Stimulated activated naive CD8-positive, alpha-beta T cell treated with anti-CD3 and anti-CD28 coated beads, Interleukin-15, amount 100 ng/mL, for 72 hours (primary cell): ENCODE measurements at regions not wholly inside any gene's neighbourhood (a gene's known extent, or its start where the extent isn't known, plus 50 kb on each side); places are given as distances from the start of the nearest gene placed in this dataset.

Source experiments
- ATAC-seq: fragments of 150-1000 bp; cut with Tn5 transposase; 2 replicates; pipeline ENCODE4 v1.10.0; 2021; ENCODE audit warnings: mild to moderate bottlenecking, moderate library complexity
- DNase-seq, 2 donors: peaks; one replicate each; pipeline ENCODE4 v3.0.0; 2021 to 2022
- H3K27ac Mint-ChIP-seq, 2 donors: one replicate each; pipeline ENCODE4 v1.8.0; 2022; ENCODE audit warnings: mild to moderate bottlenecking in 2 of 2, mixed read lengths in 2 of 2, moderate library complexity in 2 of 2
- H3K27me3 Mint-ChIP-seq: one replicate; pipeline ENCODE4 v1.8.0; 2022; ENCODE audit warnings: mixed read lengths
- H3K4me1 Mint-ChIP-seq: one replicate; pipeline ENCODE4 v1.8.0; 2022; ENCODE audit warnings: mild to moderate bottlenecking, mixed read lengths
- H3K4me3 Mint-ChIP-seq, 2 donors: one replicate each; pipeline ENCODE4 v1.8.0; 2022; ENCODE audit warnings: mild to moderate bottlenecking in 2 of 2, mixed read lengths in 2 of 2, moderate library complexity in 1 of 2
- H3K9me3 Mint-ChIP-seq, 2 donors: one replicate each; pipeline ENCODE4 v1.8.0; 2022; ENCODE audit warnings: mixed read lengths in 2 of 2

GRCh38 chr4:125518281-125518680 lies 203.5 kb downstream of the FAT4 start:
- ATAC-seq (no peak), DNase-seq (no peak)
- Mint-ChIP-seq H3K9me3 (peaks cover 8 to 20% of the 10 kb centered on the region in 2 donors), H3K27ac (no peak overlapping the region), H3K4me3 (no peak overlapping the region), H3K4me1 (no peaks in the 10 kb centered on the region), H3K27me3 (no peaks in the 10 kb centered on the region)

GRCh38 chr4:125519371-125520146 lies 204.8 kb downstream of the FAT4 start:
- DNase-seq (no peak), ATAC-seq (no peak)
- Mint-ChIP-seq H3K27ac (no peak overlapping the region), H3K27me3 (no peaks in the 10 kb centered on the region), H3K9me3 (peaks cover 8 to 18% of the 10 kb centered on the region in 2 donors), H3K4me3 (no peak overlapping the region), H3K4me1 (no peaks in the 10 kb centered on the region)

DNA sequence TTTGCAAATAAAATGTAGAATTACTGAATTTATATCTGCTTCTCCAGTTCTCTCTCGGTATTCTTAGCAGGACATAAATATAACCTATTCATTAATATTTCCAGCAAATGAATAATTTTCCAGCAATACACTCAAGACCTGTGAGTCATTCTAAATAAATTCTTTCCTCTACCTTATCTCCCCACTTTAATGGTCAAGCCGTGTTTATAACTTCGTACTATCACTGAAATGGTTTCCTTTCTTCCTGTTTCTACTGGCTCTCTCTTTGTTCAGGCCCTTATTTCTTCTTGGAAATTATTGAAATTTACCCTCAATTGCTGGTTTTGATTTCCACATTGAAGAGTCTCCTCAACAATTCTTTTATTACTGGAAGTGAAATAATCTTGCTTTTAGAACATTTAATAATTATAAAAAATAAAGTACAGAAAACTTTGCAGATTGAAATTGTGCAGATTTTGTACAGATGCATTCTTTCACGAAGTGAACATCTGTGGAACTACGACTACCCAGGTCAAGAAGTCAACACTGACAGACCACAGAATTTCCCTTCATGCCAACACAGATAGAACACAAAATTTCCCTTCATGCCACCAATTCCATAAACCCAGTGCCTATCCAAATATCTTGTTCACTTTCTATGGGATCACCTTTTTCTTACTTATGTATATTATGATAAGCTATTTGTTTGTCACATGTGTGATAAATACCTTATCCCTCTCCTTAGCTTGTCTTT lies 205.7 kb downstream of the FAT4 start:
- H3K9me3 Mint-ChIP-seq: peaks cover 8 to 19% of the 10 kb centered on the region in 2 donors
- H3K27ac Mint-ChIP-seq: no peak overlapping the region
- DNase-seq (no peak), ATAC-seq (no peak)
- H3K27me3 Mint-ChIP-seq: no peaks in the 10 kb centered on the region
- H3K4me3 Mint-ChIP-seq: no peak overlapping the region
- H3K4me1 Mint-ChIP-seq: no peaks in the 10 kb centered on the region

- Mint-ChIP-seq H3K27ac (no peak overlapping the region), H3K4me1 (no peaks in the 10 kb centered on the region), H3K9me3 (peaks cover 0 to 12% of the 10 kb centered on the region in 2 donors), H3K27me3 (no peaks in the 10 kb centered on the region), H3K4me3 (no peak overlapping the region)
- DNase-seq (no peak), ATAC-seq (no peak)
These were observed 207.8 kb downstream of the FAT4 start for GRCh38 chr4:125522588-125522987.

DNA sequence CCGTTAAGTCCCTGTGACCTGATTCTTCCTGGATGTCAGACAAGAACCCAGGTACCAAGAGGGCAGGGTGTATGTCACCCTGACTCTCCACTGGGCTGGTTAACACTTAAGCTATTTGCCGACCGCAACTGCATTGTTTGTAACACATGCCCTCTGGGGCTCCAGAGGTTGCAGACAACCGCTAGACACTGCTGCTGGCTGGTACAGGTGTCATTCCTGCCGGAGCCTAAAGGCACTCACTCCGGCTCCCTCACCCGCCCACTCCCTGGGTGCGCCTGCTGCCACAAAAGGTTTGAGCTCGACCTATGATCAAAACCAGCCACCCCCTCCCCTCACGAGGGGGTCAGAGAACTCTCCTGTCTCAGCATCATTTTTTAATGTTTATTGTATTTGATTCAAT lies 208.2 kb downstream of the FAT4 start:
- DNase-seq (no peak), ATAC-seq (no peak)
- H3K27me3 Mint-ChIP-seq: no peaks in the 10 kb centered on the region
- H3K9me3 Mint-ChIP-seq: peaks cover 0 to 12% of the 10 kb centered on the region in 2 donors
- H3K4me1 Mint-ChIP-seq: no peaks in the 10 kb centered on the region
- no peak overlapping the region for H3K27ac Mint-ChIP-seq
- no peak overlapping the region for H3K4me3 Mint-ChIP-seq

DNA sequence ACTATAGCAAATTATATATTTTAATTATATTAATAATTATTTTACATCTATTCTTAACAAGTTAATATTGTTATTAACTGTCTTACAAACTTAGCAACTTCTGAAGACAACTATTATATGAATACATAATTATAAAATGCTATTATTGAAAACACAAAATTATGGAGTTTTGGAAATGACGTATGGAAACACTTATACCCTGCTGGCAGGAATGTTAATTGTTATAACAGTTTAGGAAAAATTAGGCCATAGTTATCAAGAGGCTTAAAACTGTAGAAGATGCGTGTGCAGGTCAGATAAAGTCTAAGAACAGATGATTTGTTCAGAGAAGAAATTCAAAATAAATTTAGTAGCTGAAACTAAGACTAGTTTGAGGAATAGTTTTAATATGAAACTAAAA lies 211.7 kb downstream of the FAT4 start:
- Mint-ChIP-seq H3K27ac (no peak overlapping the region), H3K27me3 (no peaks in the 10 kb centered on the region), H3K4me3 (no peak overlapping the region), H3K4me1 (no peaks in the 10 kb centered on the region), H3K9me3 (peaks cover 0 to 7% of the 10 kb centered on the region in 2 donors)
- DNase-seq: no peak
- ATAC-seq: no peak

DNA sequence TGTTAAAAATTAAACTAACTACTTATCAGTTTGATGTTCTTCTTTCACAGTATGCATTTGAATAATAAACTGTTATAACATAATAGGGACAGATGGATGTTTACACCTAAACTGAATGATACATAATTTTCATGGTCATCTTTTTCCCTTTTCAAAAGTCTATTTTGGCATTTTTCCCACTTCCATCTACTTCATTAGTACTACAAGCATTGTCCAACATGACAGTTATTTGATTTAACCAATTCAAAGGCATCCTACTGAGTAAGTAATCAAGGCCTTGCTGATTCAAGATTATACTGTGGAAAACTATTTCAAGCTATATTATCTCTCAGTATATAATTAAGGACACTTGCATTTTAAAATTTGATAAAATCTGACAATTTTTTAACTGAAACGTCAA lies 212.9 kb downstream of the FAT4 start:
- ATAC-seq: no peak
- H3K27ac Mint-ChIP-seq: no peak overlapping the region
- no peak overlapping the region for H3K4me3 Mint-ChIP-seq
- no peak for DNase-seq
- H3K4me1 Mint-ChIP-seq: no peaks in the 10 kb centered on the region
- no peaks in the 10 kb centered on the region for H3K27me3 Mint-ChIP-seq
- H3K9me3 Mint-ChIP-seq: peaks cover 0 to 7% of the 10 kb centered on the region in 2 donors

GRCh38 chr4:125529071-125529470 lies 214.3 kb downstream of the FAT4 start:
- ATAC-seq: no peak
- Mint-ChIP-seq H3K9me3 (peaks cover 0 to 7% of the 10 kb centered on the region in 2 donors), H3K27ac (no peak overlapping the region), H3K27me3 (no peaks in the 10 kb centered on the region), H3K4me3 (no peak overlapping the region), H3K4me1 (no peaks in the 10 kb centered on the region)
- no peak for DNase-seq

DNA sequence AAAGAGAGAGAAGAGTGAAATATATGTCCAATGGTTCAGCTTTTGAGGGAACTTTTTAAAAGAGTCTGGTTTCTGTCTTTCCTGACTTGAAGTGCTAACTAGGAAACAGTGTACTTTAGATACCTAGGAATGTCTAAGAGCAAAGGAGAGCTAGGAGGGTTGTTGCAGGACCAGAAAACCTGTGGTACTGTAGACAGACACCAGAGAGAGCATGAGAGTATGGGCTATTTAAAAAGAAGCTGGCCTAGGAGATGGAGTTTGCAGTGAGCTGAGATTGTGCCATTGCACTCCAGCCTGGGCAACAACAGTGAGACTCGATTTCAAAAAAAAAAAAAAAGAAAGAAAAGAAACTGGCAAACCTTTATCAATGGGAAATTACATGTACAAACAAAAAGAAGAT lies 223.9 kb downstream of the FAT4 start:
- Mint-ChIP-seq H3K4me3 (no peak overlapping the region), H3K27ac (no peak overlapping the region), H3K27me3 (no peaks in the 10 kb centered on the region), H3K4me1 (no peaks in the 10 kb centered on the region), H3K9me3 (peaks cover 16 to 19% of the 10 kb centered on the region in 2 donors)
- ATAC-seq (no peak), DNase-seq (no peak)

DNA sequence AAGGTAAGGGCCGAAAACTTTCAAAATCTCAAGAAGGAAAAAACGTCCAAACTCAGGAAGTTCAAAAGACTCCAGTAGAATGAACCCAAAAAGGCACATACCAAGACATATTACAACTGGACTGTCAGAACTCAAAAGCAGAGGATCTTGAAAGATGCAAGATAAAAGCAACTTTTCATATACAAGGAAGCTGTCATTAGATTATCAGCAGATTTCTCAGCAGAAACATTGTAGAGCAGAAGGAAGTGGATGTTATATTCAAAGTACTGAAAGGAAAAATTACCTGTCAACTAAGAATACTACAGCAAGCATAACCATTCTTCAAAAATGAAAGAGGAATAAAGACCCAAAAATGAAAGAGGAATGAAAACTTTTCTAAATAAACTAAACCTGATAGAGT lies 224.9 kb downstream of the FAT4 start:
- no peaks in the 10 kb centered on the region for H3K27me3 Mint-ChIP-seq
- H3K4me3 Mint-ChIP-seq: no peak overlapping the region
- no peak for ATAC-seq
- peaks cover 14 to 17% of the 10 kb centered on the region in 2 donors for H3K9me3 Mint-ChIP-seq
- no peaks in the 10 kb centered on the region for H3K4me1 Mint-ChIP-seq
- no peak for DNase-seq
- H3K27ac Mint-ChIP-seq: no peak overlapping the region

DNA sequence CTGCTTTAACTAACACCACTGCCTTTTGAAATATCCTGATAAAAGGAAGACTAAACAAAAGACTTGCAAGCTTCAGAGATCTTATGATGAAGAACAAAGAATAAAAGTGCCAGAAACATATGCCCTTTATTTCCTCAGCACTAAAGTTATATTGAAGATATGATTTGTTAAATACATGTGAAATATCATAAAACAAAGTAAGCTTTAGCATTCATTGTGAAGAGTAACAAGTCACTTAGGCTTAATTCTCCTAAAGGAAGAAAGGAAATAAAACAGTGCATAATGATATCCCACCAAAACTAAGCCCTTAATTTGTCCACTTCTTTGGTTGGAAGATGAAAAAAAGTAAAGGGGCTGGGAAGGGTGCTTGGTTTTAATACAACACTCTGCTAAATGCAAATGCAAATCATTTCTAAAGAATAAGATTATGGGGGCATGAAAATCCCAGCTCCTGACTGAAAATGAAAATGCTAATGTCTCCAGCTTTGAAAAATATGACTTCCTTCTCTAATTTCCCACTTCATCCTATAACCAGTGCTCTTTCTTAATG lies 227.2 kb downstream of the FAT4 start:
- Mint-ChIP-seq H3K4me1 (no peaks in the 10 kb centered on the region), H3K27ac (no peak overlapping the region), H3K9me3 (peaks cover 16% of the 10 kb centered on the region in 2 donors), H3K4me3 (no peak overlapping the region), H3K27me3 (no peaks in the 10 kb centered on the region)
- ATAC-seq (no peak), DNase-seq (no peak)

GRCh38 chr4:125546272-125546671 lies 231.5 kb downstream of the FAT4 start:
- ATAC-seq (no peak), DNase-seq (no peak)
- H3K27ac Mint-ChIP-seq: no peak overlapping the region
- no peaks in the 10 kb centered on the region for H3K4me1 Mint-ChIP-seq
- no peak overlapping the region for H3K4me3 Mint-ChIP-seq
- H3K9me3 Mint-ChIP-seq: peaks cover 4 to 11% of the 10 kb centered on the region in 2 donors
- H3K27me3 Mint-ChIP-seq: no peaks in the 10 kb centered on the region

DNA sequence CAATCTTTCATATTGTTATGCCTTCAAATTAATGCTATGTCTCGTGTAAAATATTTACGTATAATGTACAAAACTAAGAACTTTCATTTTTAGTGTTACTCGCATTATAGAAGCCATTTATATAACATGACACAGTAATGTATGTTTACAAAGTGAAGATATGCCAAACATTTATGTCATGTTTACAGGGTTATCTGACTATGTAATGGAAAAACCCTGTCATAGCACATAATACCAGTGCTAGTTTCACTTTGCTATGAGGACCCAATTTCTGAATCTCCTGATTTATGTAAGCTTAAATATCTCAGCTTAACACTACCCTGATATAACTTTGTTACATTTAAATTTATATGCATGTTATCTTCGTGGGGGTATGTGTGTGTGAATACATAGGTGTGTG lies 233.1 kb downstream of the FAT4 start:
- DNase-seq: no peak
- ATAC-seq: no peak
- Mint-ChIP-seq H3K27ac (no peak overlapping the region), H3K9me3 (peaks cover 8 to 11% of the 10 kb centered on the region in 2 donors), H3K4me3 (no peak overlapping the region), H3K4me1 (no peaks in the 10 kb centered on the region), H3K27me3 (no peaks in the 10 kb centered on the region)

GRCh38 chr4:125550769-125551168 lies 236.0 kb downstream of the FAT4 start:
- peaks cover 0 to 8% of the 10 kb centered on the region in 2 donors for H3K9me3 Mint-ChIP-seq
- no peaks in the 10 kb centered on the region for H3K27me3 Mint-ChIP-seq
- no peaks in the 10 kb centered on the region for H3K4me1 Mint-ChIP-seq
- ATAC-seq (no peak), DNase-seq (no peak)
- no peak overlapping the region for H3K27ac Mint-ChIP-seq
- no peak overlapping the region for H3K4me3 Mint-ChIP-seq

GRCh38 chr4:125551466-125551865 lies 236.7 kb downstream of the FAT4 start:
- ATAC-seq: no peak
- H3K4me3 Mint-ChIP-seq: no peak overlapping the region
- peaks cover 0 to 8% of the 10 kb centered on the region in 2 donors for H3K9me3 Mint-ChIP-seq

DNA sequence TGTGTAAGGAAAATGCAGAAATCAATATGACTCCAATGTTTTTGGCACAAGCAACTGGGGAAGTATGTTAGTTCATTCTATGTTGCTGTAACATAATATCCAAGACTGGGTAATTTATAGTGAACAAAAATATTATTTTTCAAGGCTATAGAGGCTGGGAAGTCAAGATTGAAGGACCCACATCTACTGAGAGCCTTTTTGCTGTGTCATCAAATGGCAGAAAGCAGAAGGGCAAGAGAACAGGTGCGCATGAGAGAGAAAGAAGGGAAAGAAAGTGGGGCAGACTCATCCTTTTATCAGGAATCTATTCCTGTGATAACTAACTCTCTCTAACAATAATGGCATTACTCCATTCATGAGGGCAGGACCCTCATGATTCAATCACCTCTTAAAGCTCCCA lies 237.2 kb downstream of the FAT4 start:
- Mint-ChIP-seq H3K4me3 (no peak overlapping the region), H3K27me3 (no peaks in the 10 kb centered on the region), H3K9me3 (peaks cover 0 to 8% of the 10 kb centered on the region in 2 donors), H3K4me1 (no peaks in the 10 kb centered on the region), H3K27ac (no peak overlapping the region)
- no peak for ATAC-seq
- no peak for DNase-seq

More at GRCh38 chr4:125551466-125551865, 236.7 kb downstream of the FAT4 start:
- no peaks in the 10 kb centered on the region for H3K27me3 Mint-ChIP-seq
- DNase-seq: no peak
- H3K4me1 Mint-ChIP-seq: no peaks in the 10 kb centered on the region
- no peak overlapping the region for H3K27ac Mint-ChIP-seq
